Aorta (tissue), 5 donors: ENCODE measurements at regions not wholly inside any gene's neighbourhood (a gene's known extent, or its start where the extent isn't known, plus 50 kb on each side); places are given as distances from the start of the nearest gene placed in this dataset.

Experiments used
- ATAC-seq: fragments of 200-7000 bp; cut with Tn5 transposase; one replicate; pipeline ENCODE4 v1.9.1; 2022; ENCODE audit warnings: moderate library complexity; ENCODE audit not compliant: low FRiP score
- DNase-seq, 2 donors: peaks; one replicate each; pipeline ENCODE4 v3.0.0-alpha.2; 2020
- H3K27ac ChIP-seq, 2 donors: one replicate each; pipeline ENCODE4 v1.5.1; 2013; ENCODE audit warnings: low read length in 2 of 2, mild to moderate bottlenecking in 2 of 2, moderate library complexity in 2 of 2, control low read depth in 1 of 2, inconsistent platforms in 1 of 2, low read depth in 1 of 2
- H3K27me3 ChIP-seq, 2 donors: one replicate each; pipeline ENCODE4 v1.6.1; 2013; ENCODE audit warnings: control low read depth in 1 of 2, low read length in 1 of 2, mild to moderate bottlenecking in 1 of 2, moderate library complexity in 1 of 2; ENCODE audit not compliant: insufficient read depth in 2 of 2, control insufficient read depth in 1 of 2
- H3K36me3 ChIP-seq, 2 donors: one replicate each; pipeline ENCODE4 v1.6.1; 2013; ENCODE audit warnings: control low read depth in 1 of 2, low read length in 1 of 2, mild to moderate bottlenecking in 1 of 2; ENCODE audit not compliant: insufficient read depth in 2 of 2, control insufficient read depth in 1 of 2
- H3K4me1 ChIP-seq, 2 donors: one replicate each; pipeline ENCODE4 v1.6.1; 2013; ENCODE audit warnings: low read length in 2 of 2, control low read depth in 1 of 2, mild to moderate bottlenecking in 1 of 2, moderate library complexity in 1 of 2; ENCODE audit not compliant: insufficient read depth in 2 of 2, control insufficient read depth in 1 of 2
- H3K4me3 ChIP-seq, 2 donors: one replicate each; pipeline ENCODE4 v1.5.1; 2013; ENCODE audit warnings: low read length in 2 of 2, control low read depth in 1 of 2, mild to moderate bottlenecking in 1 of 2
- H3K9me3 ChIP-seq: one replicate; pipeline ENCODE4 v1.6.1; 2013; ENCODE audit warnings: mild to moderate bottlenecking, low read length; ENCODE audit not compliant: control insufficient read depth
- WGBS, 2 donors: extraction: QIAGEN DNeasy Blood & Tissue Kit; methylation state at CpG; one replicate each; pipeline ENCODE4 v1.1.7; 2013; 5-methylcytosine and 5-hydroxymethylcytosine counted together
- intact Hi-C, 2 donors: fragments of 100-400 bp; cut with DNase I; formaldehyde crosslinking; loops; one replicate each; pipeline versions ENCODE4 v1.14.2 to v1.15.0; 2022
- donor health status: healthy with polysubstance abuse.
- donor health status: Bipolar disorder and iron deficiency.
- donor health status: DM: no; HTN: no; CAD: no.
- donor health status: DM: no; HTN: no; CAD: no.
- donor health status: DM: yes; HTN: yes; CAD: no.

DNA sequence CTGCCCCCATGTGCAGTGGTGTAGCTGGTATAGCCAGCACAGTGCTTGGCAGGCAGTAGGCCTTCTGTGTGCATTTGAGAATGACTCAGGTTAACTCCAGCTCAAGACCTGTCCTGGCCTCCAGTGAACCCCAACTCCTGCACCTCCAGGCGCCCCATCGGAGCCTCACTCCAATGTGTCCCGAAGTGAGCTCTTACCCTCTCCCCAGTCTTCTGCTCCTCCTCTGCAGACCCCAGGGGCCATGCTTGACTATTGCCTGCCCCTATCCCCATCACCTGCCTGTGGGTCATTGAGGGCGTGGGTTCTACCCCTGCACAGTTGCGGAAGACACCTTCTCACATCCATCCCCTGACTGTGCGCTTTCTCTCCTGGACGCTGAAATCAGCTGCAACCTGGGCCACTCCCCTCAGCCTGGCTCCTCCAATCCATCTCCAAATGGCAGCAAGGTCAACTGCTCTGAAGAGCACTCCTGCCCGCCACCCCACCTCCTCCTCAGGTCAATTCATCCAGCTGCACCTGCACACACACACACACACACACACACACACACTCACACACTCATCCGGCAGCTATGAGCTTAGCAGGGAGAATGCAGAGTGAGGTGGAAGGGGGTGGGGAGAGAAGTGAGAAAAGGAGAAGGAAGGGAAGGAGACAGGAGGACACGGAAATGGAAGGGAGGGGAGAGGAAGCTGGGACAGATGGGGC lies 130.3 kb upstream of the GLI2 start:
- Histone ChIP-seq H3K27me3 (no peaks in the 10 kb centered on the region), H3K9me3 (no peaks in the 10 kb centered on the region), H3K27ac (no peak overlapping the region), H3K4me1 (no peaks in the 10 kb centered on the region), H3K4me3 (no peak overlapping the region), H3K36me3 (no peaks in the 10 kb centered on the region)
- DNase-seq, result peak; percentile 25 to 73
- intact Hi-C loops, result no loop called here
- WGBS, 2 donors, result 95 to 97% methylated on average over 10 of the region's 10 CpGs
- no peak for ATAC-seq

GRCh38 chr2:120606280-120606679 lies 129.4 kb upstream of the GLI2 start:
- Histone ChIP-seq H3K36me3 (no peaks in the 10 kb centered on the region), H3K27me3 (no peaks in the 10 kb centered on the region), H3K4me3 (no peak overlapping the region), H3K9me3 (no peaks in the 10 kb centered on the region), H3K27ac (no peak overlapping the region), H3K4me1 (no peaks in the 10 kb centered on the region)
- ATAC-seq, result no peak
- WGBS, 2 donors, result 90% methylated on average over 12 of the region's 12 CpGs
- intact Hi-C loops, result no loop called here
- peak; percentile 28 to 59 for DNase-seq

DNA sequence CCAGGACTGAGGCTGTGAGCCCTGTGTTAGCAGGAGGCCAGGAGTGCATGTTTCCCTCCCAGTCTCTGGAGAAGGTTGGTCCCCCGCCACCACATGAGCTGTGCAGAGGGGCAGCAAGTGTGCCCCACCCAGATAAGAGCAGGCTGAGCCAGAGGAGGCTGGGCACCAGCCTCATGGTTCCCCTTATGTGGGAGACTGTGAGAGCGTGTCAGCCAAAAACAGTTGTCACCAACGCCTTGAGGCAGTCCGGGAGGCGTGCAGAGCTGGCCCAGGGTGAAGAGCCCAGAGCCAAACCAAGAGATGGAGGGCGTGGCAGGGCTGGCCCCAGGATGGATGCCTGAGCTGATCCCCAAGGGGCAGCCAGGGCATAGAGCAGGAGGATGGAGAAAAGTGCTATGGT lies 128.7 kb upstream of the GLI2 start:
- H3K9me3 ChIP-seq, result no peaks in the 10 kb centered on the region
- DNase-seq, result peak; percentile 49 to 73

DNA sequence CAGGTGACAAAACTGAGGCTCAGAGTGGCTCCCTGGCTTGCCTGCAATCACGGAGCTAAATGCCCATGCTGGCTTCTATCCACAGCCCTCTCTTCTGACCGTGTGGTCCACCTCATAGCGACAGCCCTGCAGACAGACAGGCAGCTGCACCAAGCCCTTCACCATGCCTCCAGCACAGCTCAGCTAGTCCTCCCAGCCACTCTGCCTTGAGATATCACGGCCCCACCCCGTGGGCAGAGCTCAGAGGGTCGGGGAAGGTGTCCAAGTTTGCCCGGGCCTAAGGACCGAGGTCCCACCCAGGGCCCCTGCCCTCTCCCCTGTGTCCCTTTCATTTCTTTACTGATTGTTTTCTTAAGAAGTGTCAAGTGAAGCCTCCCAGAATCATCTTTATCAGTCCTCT lies 128.2 kb upstream of the GLI2 start:
- Histone ChIP-seq H3K36me3 (no peaks in the 10 kb centered on the region), H3K9me3 (no peaks in the 10 kb centered on the region), H3K4me1 (no peaks in the 10 kb centered on the region), H3K27me3 (no peaks in the 10 kb centered on the region), H3K4me3 (no peak overlapping the region), H3K27ac (no peak overlapping the region)
- 61 to 65% methylated on average over 8 of the region's 8 CpGs for WGBS, 2 donors
- ATAC-seq, result no peak
- DNase-seq, result peak; percentile 16 to 39
- intact Hi-C loops, result loop anchor here in 1 of 2 donors (1.0 kb wide), 1 partner anchor 28 kb away; no protein-coding TSS in a partner anchor

More for the DNA sequence above, 128.7 kb upstream of the GLI2 start:
- Histone ChIP-seq H3K4me1 (no peaks in the 10 kb centered on the region), H3K27ac (no peak overlapping the region), H3K4me3 (no peak overlapping the region), H3K27me3 (no peaks in the 10 kb centered on the region), H3K36me3 (no peaks in the 10 kb centered on the region)
- 7 to 18% methylated on average over 6 of the region's 6 CpGs for WGBS, 2 donors
- ATAC-seq, result peak; percentile 26
- intact Hi-C loops, result loop anchor here in 1 of 2 donors (1.0 kb wide), 1 partner anchor 28 kb away; no protein-coding TSS in a partner anchor

DNA sequence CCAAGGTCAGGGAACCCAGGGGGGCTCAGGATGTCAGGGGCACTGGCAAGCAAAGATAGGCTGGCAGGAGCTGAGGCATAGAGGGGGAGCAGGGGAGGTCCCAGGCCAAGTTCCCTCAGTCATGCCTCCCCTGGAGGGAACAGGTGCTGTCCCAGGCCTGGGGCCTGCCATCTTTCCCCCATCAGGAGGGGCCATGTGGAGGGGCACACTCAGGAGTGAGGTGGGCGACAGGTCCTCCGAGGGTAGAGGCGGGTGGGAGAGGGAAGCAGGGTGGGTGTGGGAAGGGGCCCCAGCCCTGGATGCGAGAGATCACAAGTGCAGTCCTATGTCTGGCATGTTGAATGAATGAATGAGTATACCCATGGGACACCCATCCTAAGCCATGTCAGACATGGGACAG lies 127.7 kb upstream of the GLI2 start:
- no peaks in the 10 kb centered on the region for H3K27me3 ChIP-seq
- intact Hi-C loops, result loop anchor here in 1 of 2 donors (1.0 kb wide), 1 partner anchor 29 kb away; no protein-coding TSS in a partner anchor
- H3K36me3 ChIP-seq, result no peaks in the 10 kb centered on the region
- DNase-seq, result peak in 1 of 2 donors; percentile 33
- no peak overlapping the region for H3K27ac ChIP-seq
- no peak overlapping the region for H3K4me3 ChIP-seq
- no peak for ATAC-seq
- H3K9me3 ChIP-seq, result no peaks in the 10 kb centered on the region
- H3K4me1 ChIP-seq, result no peaks in the 10 kb centered on the region
- WGBS, 2 donors, result 97 to 100% methylated on average over 4 of the region's 4 CpGs

- no peak overlapping the region for H3K27ac ChIP-seq
- no peaks in the 10 kb centered on the region for H3K9me3 ChIP-seq
- no peaks in the 10 kb centered on the region for H3K27me3 ChIP-seq
- H3K36me3 ChIP-seq, result no peaks in the 10 kb centered on the region
- ATAC-seq, result no peak
- WGBS, 2 donors, result 93 to 94% methylated on average over 13 of the region's 13 CpGs
- DNase-seq, result peak in 1 of 2 donors; percentile 12
- intact Hi-C loops, result loop anchor here in 1 of 2 donors (5.0 kb wide), 1 partner anchor 43 kb away; no protein-coding TSS in a partner anchor
- H3K4me1 ChIP-seq, result no peaks in the 10 kb centered on the region
- H3K4me3 ChIP-seq, result no peak overlapping the region
Measured at GRCh38 chr2:120609826-120610395, 125.8 kb upstream of the GLI2 start.

- no peaks in the 10 kb centered on the region for H3K4me1 ChIP-seq
- WGBS, 2 donors, result 80% methylated on average over 6 of the region's 6 CpGs
- DNase-seq (peak in 1 of 2 donors; percentile 23), ATAC-seq (no peak)
- H3K9me3 ChIP-seq, result no peaks in the 10 kb centered on the region
- H3K27me3 ChIP-seq, result no peaks in the 10 kb centered on the region
- no peak overlapping the region for H3K27ac ChIP-seq
- H3K36me3 ChIP-seq, result no peaks in the 10 kb centered on the region
- H3K4me3 ChIP-seq, result no peak overlapping the region
- intact Hi-C loops, result loop anchor here in 1 of 2 donors (5.0 kb wide), 1 partner anchor 44 kb away; no protein-coding TSS in a partner anchor
Measured at GRCh38 chr2:120611016-120611415, 124.7 kb upstream of the GLI2 start.

GRCh38 chr2:120611961-120612360 lies 123.7 kb upstream of the GLI2 start:
- no peaks in the 10 kb centered on the region for H3K27me3 ChIP-seq
- DNase-seq (peak in 1 of 2 donors; percentile 15), ATAC-seq (no peak)
- H3K9me3 ChIP-seq, result no peaks in the 10 kb centered on the region
- WGBS, 2 donors, result 89 to 93% methylated on average over 13 of the region's 13 CpGs
- intact Hi-C loops, result loop anchor here in 1 of 2 donors (5.0 kb wide), 1 partner anchor 45 kb away; no protein-coding TSS in a partner anchor
- H3K36me3 ChIP-seq, result no peaks in the 10 kb centered on the region
- no peaks in the 10 kb centered on the region for H3K4me1 ChIP-seq
- H3K27ac ChIP-seq, result no peak overlapping the region
- no peak overlapping the region for H3K4me3 ChIP-seq
